ENCODE measurements at regions not wholly inside any gene's neighbourhood (a gene's known extent, or its start where the extent isn't known, plus 50 kb on each side); places are given as distances from the start of the nearest gene placed in this dataset.
"Not testable (repeated sequence)": the region's sequence is repeated elsewhere in the genome, so short reads cannot be mapped to it uniquely, and the experiment has no call there.

DNA sequence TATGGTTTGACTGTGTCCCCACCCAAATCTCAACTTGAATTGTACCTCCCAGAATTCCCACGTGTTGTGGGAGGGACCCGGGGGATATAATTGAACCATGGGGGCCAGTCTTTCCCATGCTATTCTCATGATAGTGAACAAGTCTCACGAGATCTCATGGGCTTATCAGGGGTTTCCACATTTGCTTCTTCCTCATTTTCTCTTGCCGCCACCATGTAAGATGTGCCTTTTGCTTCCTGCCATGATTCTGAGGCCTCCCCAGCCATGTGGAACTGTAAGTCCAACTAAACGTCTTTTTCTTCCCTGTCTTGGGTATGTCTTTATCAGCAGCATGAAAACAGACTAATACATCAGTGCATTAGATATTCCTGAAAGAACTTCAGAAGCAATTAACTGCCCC lies 177.7 kb upstream of the PRSS58 start:
- DNase-seq, result not testable (repeated sequence)

DNA sequence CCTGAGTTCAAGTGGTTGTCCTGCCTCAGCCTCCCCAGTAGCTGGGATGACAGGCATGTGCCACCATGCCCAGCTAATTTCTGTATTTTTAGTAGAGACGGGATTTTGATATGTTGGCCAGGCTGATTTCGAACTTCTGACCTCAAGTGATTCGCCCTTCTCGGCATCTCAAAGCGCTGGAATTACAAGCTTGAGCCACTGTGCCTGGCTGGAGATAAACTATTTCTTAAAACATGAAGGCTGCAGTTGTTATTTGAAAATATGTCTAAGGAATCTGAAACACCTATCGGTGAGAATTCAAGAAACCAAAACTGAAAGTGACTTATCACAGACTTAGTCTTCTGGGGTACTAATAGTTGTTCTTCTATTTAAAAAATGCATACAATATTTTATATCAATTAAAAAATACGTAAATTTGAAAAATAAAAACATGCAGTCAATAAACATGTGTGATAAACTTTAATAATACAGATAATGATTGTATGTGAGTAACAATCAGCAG lies 176.9 kb upstream of the PRSS58 start:
- DNase-seq, result no peak

DNA sequence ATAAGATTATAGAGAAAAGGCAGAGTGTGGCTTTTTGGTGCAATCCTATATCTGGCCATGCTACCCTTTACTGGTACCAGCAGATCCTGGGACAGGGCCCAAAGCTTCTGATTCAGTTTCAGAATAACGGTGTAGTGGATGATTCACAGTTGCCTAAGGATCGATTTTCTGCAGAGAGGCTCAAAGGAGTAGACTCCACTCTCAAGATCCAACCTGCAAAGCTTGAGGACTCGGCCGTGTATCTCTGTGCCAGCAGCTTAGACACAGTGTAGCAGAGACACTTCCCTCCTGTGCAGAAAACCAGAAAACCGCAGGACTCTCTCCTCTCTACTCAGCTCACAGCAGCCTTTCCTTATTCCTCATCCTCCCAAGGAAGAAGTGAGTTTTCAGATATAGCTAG lies 176.3 kb upstream of the PRSS58 start:
- DNase-seq, result not testable (repeated sequence)

DNA sequence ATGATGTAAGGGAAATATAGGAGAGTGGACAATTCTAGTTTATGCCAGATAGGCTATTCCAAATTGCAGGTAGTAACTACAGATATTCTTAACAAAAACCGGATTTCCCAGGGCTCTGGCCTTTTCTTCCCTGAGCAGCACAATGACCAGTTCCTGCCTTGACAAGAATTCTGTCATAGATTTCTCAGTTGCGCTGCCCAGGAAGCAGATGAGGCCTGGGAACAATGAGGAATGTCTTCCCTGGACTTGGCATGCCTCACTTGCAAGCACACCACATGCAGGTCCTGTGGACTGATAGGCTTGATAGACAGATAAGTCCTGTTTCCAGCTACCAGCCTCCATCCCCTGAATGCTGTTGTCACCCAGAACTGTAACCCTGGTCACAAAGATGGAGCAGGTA lies 174.5 kb upstream of the PRSS58 start:
- no peak for DNase-seq

DNA sequence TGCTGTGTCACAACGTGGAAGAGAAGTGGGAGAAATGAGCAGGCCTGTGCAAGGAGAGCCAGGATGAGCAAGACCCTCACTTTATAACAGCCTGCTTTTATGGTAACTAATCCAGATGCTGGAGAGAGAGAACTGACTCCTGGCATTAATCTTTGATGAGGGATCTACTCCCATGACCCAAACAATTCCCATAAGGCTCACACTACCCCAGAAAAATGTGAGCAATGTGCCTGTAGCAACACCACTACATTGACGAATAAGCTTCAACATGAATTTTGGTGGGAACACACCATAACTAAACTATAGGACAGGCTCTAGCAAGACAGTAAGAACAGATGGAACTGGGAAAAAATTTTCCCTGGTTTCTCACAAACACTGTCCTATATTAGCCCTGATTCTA lies 173.6 kb upstream of the PRSS58 start:
- no peak for DNase-seq

DNA sequence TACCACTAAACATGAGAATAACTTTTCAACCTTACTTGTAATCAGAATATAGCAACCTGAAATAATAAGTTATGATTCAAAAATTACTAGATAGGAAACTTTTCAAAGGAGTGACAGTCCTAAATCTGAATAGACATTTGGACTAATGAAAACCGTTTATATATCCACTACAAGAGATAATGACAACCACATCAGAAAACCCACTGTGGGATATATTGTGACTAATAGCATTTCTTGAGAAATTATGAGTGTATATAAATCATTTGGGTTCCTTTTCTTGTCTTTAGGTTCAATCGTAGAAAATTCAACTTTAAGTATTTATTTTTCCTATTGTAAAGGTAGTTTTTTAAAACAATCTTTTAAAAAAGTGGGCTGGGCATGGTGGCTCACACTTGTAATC lies 170.2 kb upstream of the PRSS58 start:
- DNase-seq, result no peak

DNA sequence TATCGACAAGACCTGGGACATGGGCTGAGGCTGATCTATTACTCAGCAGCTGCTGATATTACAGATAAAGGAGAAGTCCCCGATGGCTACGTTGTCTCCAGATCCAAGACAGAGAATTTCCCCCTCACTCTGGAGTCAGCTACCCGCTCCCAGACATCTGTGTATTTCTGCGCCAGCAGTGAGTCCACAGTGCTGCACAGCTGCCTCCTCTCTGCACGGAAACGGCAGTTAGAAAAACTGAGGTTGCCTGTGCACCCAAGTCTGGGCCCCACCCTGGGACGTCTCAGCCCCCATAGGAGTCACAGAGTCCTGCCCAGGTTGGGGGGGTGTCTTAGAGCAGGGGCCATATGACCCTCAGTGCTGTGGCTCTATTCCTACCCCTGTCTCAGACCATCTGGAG lies 167.4 kb upstream of the PRSS58 start:
- DNase-seq, result no peak

DNA sequence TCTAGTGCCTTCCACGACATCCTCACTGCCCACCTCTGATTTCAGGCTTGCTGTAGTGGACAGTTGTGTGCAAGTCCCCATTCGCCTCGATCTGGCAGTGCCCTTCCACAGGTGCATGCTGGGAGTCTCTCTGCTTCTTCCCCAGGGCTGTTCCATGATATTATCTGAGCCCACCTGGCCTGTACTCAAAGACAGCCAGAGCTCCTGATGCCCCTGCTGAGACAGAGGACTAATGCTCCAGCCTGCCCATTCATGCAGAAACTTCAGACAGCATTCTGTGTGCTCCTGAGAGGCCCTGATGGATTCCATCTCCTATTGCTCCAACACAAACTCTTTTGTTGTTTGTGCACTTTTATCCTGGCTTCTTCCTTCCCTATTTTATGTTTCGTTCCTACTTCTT lies 164.8 kb upstream of the PRSS58 start:
- no peak for DNase-seq

DNA sequence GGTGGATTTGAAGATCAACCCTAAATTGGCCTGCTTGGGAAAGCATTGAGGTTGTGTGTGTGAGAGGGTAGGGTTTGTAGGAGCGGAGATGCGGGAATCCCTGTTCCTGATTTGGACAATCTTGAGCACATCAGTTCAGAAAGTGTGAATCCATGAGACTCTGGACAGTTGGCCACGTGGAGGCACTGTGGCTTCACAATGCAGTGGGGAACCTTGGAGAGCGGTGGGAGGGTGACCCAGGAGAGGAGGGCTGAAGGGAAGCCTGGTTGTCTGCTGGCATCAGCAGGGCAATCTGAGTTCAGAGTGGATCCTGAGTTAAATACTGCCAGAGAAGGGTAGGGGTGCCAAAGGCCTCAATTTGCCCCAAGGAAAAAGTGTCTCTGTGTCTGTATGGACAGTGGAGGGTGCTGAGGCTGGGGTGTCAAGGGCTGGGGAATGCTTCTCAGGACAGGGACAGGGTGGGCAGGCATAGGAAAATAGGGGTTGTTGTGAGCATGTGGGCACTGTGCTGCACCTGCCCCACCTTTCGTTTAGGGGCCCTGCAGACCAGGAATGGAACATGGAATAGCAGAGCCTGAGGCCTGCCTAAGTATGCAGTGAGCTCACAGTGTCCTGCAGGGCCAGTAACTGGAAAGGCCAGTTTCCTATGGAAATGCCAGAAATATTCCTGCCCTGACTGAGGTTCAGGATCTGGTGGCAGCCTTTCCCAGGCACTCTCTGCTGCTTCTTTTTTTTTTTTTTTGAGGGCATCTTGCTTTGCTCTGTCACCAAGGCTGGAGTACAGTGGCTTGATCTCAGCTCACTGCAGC lies 162.9 kb upstream of the PRSS58 start:
- no peak for DNase-seq

DNA sequence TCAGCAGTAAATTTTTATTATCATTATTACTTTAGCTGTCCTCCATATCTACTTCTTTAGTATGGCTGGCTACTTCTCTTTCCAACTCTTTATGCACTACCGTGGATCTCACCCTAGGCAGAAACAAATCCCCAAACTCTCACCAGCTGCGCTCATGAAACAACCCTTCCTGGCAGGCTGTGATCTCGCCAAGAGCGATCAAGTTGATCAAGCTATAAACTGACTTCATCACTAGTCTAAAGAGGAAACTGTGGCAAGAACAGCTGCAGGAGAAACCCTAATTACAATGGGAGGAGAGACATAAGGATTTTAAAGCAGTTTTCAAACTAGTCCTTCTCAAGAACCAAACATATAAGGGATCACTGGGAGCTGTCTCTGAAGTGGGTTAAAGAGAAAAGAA lies 160.5 kb upstream of the PRSS58 start:
- no peak for DNase-seq

DNA sequence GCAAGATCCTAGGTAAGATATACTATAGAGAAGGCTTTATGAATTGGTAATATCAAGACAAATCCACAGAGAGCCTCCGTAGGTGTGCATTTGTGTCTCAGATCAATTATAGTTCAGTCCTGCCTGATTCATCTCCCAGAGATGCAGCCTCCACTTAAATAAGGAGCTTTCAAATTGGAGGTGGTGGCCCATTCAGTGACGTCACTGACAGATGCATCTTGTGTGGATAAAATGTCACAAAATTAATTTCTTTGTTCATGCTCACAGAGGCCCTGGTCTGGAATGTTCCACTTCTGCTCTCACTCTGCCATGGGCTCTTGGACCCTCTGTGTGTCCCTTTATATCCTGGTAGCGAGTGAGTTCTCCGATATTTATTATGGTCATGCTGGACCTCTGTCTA lies 157.1 kb upstream of the PRSS58 start:
- no peak for DNase-seq

DNA sequence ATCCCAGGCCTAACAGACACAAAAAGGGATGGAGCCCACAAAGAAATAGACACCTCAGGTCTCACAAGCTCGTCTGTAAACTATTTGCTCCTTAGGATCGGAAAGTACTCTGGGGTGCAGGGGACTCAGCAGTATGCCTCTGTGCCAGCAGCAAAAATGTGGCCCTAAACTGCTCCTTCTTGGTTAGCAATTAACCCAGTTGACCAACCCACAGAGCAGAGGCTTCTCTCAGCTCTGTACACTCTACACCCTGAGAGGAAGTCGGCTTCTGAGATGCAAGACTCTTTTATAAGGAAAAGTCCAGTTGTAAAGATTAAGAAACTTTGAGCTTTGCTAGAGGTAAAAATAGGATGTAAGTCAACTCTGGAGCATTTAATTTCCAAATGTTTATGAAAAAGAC lies 156.3 kb upstream of the PRSS58 start:
- no peak for DNase-seq

DNA sequence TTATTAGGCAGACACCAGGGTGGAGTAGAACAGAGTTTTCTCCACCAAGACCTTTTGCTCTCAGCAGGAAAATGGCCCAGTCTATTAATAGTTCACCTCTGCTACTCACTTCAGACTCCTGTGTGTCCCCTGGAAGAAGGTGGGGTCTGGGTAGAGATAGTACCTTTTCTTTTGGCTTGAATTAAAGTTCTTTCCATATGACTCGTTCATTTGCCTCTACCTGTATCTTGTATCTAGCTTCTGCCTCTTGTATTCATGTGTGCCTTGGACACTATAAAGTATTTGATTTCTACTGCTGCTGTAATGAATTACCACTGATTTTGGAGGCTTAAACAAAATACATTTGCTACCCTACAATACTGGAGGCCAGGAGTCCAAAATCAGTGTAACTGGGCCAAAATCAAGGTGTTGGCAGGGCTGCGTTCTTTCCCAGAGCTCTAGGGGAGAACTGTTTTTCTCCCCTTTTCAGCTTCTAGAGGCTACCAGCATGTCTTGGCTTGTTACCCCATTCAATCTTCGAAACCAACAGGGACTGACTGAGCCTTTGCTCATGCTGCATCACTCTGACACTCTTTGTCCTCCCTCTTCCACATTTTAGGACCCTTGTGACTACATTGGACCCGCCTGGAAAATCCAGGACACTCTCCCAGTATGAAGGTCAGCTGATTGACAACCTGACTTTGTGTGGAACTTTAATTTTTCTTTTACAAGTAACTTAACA lies 155.6 kb upstream of the PRSS58 start:
- DNase-seq, result no peak

DNA sequence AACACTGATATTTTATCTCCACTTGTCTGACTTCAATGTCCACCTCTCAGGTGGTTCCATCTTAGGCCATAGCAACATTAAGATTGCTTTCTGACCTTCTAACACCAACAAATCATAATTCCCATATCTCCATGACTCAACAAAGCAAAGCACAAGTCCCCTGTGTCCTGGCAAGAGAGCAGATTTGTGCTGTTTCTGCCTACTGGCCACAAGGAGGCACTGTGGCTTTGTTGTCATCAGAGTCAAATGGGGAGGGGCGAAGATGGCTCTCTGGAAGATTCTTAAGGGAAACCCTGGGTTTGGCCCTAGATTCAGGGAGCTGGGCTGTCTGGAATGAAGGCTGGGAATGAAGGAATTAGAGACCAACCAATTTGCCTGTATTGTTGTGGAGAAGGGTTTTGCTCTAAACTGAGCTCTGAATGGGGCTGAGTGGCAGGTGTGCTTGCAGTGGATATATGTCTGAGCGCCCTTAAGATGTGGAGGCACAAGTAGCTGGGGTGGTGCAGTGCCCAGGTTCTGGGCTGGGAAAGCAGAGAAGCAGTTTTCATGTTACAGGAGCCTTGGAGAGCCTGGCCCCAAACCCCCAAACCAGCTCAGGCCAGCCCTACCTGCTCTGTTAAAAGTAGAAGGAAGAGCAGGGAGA lies 154.8 kb upstream of the PRSS58 start:
- no peak for DNase-seq

DNA sequence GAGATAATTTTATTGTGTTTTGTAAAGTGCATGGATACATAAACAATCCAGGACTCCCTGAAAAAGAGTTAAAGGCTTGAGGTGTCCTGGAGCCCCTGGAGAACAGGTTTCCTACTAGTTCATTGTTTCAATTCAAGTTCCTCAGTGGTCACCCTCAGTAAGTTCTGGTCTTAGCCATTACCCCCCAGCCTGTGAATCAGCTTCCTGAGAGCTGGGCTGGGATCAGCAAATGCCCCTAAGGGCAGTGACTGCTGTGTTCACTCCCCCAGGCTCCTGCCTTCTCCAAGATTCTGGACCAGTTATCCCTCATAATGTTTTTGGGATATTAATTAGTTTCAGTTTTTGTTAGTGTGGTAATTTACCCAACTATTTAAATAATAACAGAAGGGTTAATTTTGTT lies 151.6 kb upstream of the PRSS58 start:
- DNase-seq, result no peak

DNA sequence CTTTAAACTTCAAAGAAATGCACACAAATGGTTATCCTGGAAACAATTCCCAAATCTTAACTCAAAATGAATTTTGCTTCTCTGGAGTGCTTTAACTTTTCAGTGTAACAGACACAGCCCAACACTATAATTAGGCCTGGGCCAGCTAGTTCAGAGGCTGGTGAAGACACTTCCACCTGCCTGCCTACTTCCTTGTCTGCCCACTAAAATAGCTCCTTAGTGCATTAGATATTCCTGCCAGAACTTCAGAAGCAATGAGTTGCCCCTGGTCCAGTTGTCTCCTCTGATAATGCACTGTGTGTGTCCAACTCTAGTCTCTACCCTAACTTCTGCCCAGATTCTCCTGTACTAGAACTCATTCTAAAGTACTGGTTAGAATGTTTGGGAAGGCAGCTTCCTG lies 150.9 kb upstream of the PRSS58 start:
- no peak for DNase-seq

DNA sequence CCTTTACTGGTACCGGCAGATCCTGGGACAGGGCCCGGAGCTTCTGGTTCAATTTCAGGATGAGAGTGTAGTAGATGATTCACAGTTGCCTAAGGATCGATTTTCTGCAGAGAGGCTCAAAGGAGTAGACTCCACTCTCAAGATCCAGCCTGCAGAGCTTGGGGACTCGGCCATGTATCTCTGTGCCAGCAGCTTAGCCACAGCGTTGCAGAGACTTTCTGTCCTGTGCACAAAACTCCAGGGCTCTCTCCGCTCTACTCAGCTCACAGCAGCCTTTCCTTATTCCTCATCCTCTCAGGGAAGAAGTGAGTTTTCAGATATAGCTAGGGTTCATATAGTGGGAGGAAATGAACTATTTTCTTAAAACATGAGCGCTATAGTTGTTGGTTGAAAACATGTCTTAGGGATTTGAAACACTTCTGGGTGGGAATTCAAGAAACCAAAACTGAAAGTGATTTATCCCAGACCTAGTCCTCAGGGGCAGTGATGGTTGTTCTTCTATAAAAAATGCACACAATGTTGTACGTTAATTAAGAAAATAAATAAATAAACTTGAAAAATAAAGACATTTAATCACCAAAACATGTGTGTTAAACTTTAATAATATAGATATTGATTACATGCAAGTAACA lies 150.2 kb upstream of the PRSS58 start:
- DNase-seq, result no peak

DNA sequence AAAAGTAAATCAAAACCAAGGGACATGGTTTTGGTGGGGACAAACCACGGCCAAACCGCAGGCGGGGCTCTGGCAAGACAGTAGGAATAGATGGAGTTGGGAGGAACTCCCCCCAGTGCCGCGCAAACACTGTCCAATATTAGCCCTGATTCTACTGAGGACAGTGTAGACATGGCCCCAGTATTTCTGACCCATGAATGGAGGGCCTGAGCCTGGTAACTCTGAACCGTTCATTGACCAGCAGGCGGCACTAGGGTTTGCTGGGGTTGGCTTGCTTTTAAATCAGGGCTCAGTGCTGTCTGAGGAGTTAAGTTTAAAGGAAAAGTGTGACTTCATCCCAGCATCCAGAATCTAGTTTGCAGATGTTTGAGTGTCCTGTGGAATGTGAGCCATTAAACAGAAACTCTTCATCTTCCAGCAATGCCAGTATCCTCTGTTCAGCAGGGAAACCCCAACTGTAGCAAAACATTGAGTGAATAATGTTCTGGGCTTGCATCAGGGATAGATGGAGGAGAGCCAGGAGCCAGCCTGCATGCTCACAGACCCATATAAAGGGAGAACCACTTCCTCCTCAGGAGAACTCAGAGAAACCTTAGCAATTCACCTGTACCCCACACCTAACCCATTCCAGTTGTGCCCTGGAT lies 147.4 kb upstream of the PRSS58 start:
- DNase-seq, result no peak

DNA sequence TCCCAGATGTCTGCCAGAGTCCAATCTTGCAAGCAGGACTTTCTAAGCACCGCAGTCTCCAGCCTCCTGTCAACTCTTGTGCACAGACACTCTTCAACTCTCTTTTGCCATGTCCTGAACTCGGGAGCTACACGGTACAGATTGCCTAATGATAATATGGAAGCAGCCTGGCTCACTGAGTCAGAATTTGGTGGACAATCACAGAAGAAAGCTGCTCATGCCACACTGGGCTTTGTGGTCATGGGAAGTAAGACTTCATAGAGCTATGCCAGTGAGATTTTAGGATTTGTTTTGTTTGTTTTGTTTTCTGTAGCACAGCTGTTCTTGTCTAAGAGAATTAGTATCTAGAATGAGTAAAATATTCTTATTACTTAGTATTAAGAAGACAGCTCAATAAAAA lies 144.1 kb upstream of the PRSS58 start:
- no peak for DNase-seq

DNA sequence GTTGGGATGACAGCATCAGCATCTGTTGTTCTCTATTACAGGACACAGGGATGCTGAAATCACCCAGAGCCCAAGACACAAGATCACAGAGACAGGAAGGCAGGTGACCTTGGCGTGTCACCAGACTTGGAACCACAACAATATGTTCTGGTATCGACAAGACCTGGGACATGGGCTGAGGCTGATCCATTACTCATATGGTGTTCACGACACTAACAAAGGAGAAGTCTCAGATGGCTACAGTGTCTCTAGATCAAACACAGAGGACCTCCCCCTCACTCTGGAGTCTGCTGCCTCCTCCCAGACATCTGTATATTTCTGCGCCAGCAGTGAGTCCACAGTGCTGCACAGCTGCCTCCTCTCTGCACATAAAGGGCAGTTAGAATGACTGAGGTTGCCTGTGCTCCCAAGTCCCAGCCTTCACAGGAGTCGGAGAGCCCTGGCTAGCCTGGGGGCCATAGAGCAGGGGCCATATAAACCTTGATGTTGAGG lies 142.2 kb upstream of the PRSS58 start:
- DNase-seq, result no peak

DNA sequence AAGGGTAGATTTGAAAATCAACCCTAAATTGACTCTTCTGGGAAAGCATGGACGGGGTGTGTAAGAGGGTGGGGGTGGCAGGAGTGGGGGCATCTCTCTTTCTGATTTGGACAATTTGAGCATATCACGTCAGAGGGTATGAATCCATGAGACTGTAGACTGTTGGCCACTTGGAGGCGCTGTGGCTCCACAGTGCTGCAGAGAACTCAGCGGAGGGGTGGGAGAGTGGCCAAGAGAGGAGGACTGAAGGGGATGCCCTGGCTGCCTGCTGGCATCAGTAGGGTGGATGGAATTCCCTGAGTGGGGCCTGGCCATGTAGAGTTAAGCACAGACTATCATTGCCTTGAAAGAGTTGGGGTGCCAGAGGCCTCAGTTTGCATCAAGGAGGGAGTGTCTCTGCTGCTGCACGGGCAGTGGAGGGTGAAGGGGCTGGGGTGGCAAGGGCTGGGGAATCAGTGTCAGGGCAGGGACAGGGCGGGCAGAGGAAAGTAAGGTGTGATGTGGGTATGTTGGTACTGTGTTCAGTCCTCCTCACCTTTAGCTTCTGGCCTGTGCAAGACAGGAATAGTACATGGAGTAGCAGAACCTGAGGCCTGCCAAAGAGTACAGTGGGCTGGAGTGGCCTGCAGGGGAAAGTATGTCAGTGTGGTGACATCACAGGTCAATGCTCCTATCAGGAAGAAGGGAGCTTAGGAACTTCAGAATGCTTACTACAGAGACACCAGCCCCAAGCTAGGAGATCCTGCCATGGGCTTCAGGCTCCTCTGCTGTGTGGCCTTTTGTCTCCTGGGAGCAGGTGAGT lies 133.5 kb upstream of the PRSS58 start:
- peak; percentile 45 for DNase-seq

DNA sequence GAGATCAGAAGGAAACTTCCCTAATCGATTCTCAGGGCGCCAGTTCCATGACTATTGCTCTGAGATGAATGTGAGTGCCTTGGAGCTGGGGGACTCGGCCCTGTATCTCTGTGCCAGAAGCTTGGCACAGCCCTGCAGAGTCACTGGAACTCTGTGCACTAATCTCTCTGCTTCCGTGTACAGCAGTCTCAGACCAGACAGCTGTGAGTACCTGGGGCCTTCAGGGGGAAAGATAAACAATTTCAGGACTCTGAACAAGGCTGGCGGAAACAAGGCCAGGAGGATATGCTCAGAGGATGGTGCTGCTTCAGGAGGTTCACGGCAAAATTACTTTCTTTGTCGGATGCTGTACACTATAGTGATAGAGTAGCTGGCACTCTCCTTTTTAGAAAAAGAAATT lies 131.7 kb upstream of the PRSS58 start:
- no peak for DNase-seq
